ENCODE measurements at regions not wholly inside any gene's neighbourhood (a gene's known extent, or its start where the extent isn't known, plus 50 kb on each side); places are given as distances from the start of the nearest gene placed in this dataset.

DNA sequence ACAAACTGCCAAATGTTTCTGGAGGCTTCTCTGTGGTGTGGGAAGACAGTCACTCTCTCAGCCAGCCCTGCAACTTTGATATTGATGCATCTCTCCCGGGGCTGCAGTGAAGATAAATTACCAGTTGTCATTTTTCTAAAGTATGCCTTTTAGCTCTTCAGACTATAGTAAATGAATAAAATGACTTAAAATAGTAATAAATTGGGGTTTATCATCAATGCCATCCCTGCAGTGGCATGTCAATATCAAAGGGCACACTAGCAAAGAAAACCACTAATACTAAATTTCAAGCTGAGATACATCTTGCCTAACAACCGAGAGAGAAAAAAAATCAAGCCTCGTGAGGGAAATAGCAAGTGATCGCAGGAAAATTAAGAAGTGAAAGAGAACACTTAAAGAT is 749.5 kb upstream of the SLC39A10 start:
- TF ChIP-seq, protein P1, sequence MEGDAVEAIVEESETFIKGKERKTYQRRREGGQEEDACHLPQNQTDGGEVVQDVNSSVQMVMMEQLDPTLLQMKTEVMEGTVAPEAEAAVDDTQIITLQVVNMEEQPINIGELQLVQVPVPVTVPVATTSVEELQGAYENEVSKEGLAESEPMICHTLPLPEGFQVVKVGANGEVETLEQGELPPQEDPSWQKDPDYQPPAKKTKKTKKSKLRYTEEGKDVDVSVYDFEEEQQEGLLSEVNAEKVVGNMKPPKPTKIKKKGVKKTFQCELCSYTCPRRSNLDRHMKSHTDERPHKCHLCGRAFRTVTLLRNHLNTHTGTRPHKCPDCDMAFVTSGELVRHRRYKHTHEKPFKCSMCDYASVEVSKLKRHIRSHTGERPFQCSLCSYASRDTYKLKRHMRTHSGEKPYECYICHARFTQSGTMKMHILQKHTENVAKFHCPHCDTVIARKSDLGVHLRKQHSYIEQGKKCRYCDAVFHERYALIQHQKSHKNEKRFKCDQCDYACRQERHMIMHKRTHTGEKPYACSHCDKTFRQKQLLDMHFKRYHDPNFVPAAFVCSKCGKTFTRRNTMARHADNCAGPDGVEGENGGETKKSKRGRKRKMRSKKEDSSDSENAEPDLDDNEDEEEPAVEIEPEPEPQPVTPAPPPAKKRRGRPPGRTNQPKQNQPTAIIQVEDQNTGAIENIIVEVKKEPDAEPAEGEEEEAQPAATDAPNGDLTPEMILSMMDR (conservative IDR thresholded peaks at IDR 0.05; ENCODE audit: low read length) = no peak
- TF ChIP-seq EZH2phosphoT487 (IDR thresholded peaks at IDR 0.05; ENCODE audit: borderline replicate concordance, low read depth, low read length) = no peak
